Inflammatory macrophage treated with lipopolysaccharide for 1 hour (primary cell): ENCODE measurements at regions not wholly inside any gene's neighbourhood (a gene's known extent, or its start where the extent isn't known, plus 50 kb on each side); places are given as distances from the start of the nearest gene placed in this dataset.

Source experiments
- DNase-seq, 2 donors: peaks; one replicate each; pipeline ENCODE4 v3.0.0-alpha.2; 2020 to 2022

- no peak for DNase-seq
These were observed 222.9 kb upstream of the RIOK2 start for GRCh38 chr5:97405941-97406340.

- DNase-seq = no peak
These were observed 224.1 kb upstream of the RIOK2 start for GRCh38 chr5:97406946-97407676.

GRCh38 chr5:97408331-97408730 lies 225.3 kb upstream of the RIOK2 start:
- no peak for DNase-seq

GRCh38 chr5:97412959-97413358 lies 229.9 kb upstream of the RIOK2 start:
- no peak for DNase-seq

GRCh38 chr5:97417986-97418385 lies 234.9 kb upstream of the RIOK2 start:
- no peak for DNase-seq

GRCh38 chr5:97418462-97418861 lies 235.4 kb upstream of the RIOK2 start:
- DNase-seq = no peak

GRCh38 chr5:97420646-97421045 lies 237.6 kb upstream of the RIOK2 start:
- DNase-seq = no peak

GRCh38 chr5:97422678-97423077 lies 239.6 kb upstream of the RIOK2 start:
- no peak for DNase-seq

- DNase-seq = no peak
These were observed 242.5 kb upstream of the RIOK2 start for GRCh38 chr5:97425511-97425910.

- no peak for DNase-seq
These were observed 244.2 kb upstream of the RIOK2 start for GRCh38 chr5:97427235-97427634.

GRCh38 chr5:97434021-97434420 lies 251.0 kb upstream of the RIOK2 start:
- no peak for DNase-seq

GRCh38 chr5:97436405-97436804 lies 253.4 kb upstream of the RIOK2 start:
- DNase-seq = no peak

- DNase-seq = no peak
These were observed 260.7 kb upstream of the RIOK2 start for GRCh38 chr5:97443740-97444139.

- DNase-seq = no peak
These were observed 266.1 kb upstream of the RIOK2 start for GRCh38 chr5:97449172-97449571.

- no peak for DNase-seq
These were observed 269.6 kb upstream of the RIOK2 start for GRCh38 chr5:97452646-97453045.

GRCh38 chr5:97453263-97453662 lies 270.2 kb upstream of the RIOK2 start:
- DNase-seq = no peak

- no peak for DNase-seq
These were observed 271.0 kb upstream of the RIOK2 start for GRCh38 chr5:97454015-97454414.

- no peak for DNase-seq
These were observed 272.9 kb upstream of the RIOK2 start for GRCh38 chr5:97455996-97456395.

GRCh38 chr5:97458851-97459250 lies 275.8 kb upstream of the RIOK2 start:
- DNase-seq = no peak

GRCh38 chr5:97471951-97472350 lies 288.9 kb upstream of the RIOK2 start:
- no peak for DNase-seq

- no peak for DNase-seq
These were observed 292.8 kb upstream of the RIOK2 start for GRCh38 chr5:97475847-97476246.

- no peak for DNase-seq
These were observed 293.9 kb upstream of the RIOK2 start for GRCh38 chr5:97476852-97477534.

GRCh38 chr5:97478483-97478882 lies 295.4 kb upstream of the RIOK2 start:
- no peak for DNase-seq

- DNase-seq = no peak
These were observed 297.3 kb upstream of the RIOK2 start for GRCh38 chr5:97480313-97480712.
